ENCODE measurements at regions not wholly inside any gene's neighbourhood (a gene's known extent, or its start where the extent isn't known, plus 50 kb on each side); places are given as distances from the start of the nearest gene placed in this dataset.

GRCh38 chr10:35268323-35268722 lies 68.0 kb upstream of the CCNY start:
- H3K36me3 ChIP-seq (replicated peaks in 1 of 2; ENCODE audit: control insufficient read depth in 1 of 2, insufficient read depth in 2 of 2, low read length in 2 of 2): no peaks in the 10 kb centered on the region
- no peak overlapping the region for H3K4me3 ChIP-seq (replicated peaks in 1 of 3; ENCODE audit: low read depth in 2 of 3, low read length in 3 of 3)
- no peak overlapping the region for H3K4me2 ChIP-seq (replicated peaks; ENCODE audit: extremely low read depth, low read length, poor library complexity, severe bottlenecking)
- no peaks in the 10 kb centered on the region for H3K27me3 ChIP-seq (ENCODE audit: control insufficient read depth in 2 of 2, insufficient read depth in 2 of 2, low read length in 2 of 2)
- TF ChIP-seq CTCF (IDR thresholded peaks at IDR 0.05): no peak
- no peak for DNase-seq
- no peaks in the 10 kb centered on the region for H4K20me1 ChIP-seq (ENCODE audit: insufficient read depth, low read length)
- Mint-ChIP-seq H3K27ac (peak overlapping the region in 1 of 7 donors; percentile 70), H3K36me3 (no peaks in the 10 kb centered on the region), H3K4me1 (peaks cover 10% of the 10 kb centered on the region), H3K9me3 (peaks cover 0 to 2% (median 0%) of the 10 kb centered on the region in 7 donors), H3K27me3 (ENCODE audit: low read depth in 3 of 3) (peaks cover 2 to 9% (median 2%) of the 10 kb centered on the region in 3 donors), H3K4me3 (no peak overlapping the region)
- 78% methylated on average over 3 of the region's 3 CpGs for WGBS (ENCODE audit: insufficient coverage)
- H3K4me1 ChIP-seq (ENCODE audit: control insufficient read depth in 1 of 2, insufficient read depth in 2 of 2, low read length in 2 of 2): peaks cover 6 to 7% of the 10 kb centered on the region in 2 donors
- no peak overlapping the region for H2AFZ ChIP-seq (ENCODE audit: insufficient read depth, low read depth, low read length, poor library complexity, severe bottlenecking)
- H3K27ac ChIP-seq (ENCODE audit: low read depth in 1 of 2, low read length in 2 of 2): no peak overlapping the region
- intact Hi-C loops (cut with micrococcal nuclease): no loop called here
- H3K9me3 ChIP-seq (replicated peaks in 1 of 2; ENCODE audit: control insufficient read depth in 1 of 2, insufficient read depth in 1 of 2, low read length in 2 of 2): no peaks in the 10 kb centered on the region
- H3K9ac ChIP-seq (ENCODE audit: insufficient read depth, low read length, poor library complexity, severe bottlenecking): no peak overlapping the region
- no peaks in the 10 kb centered on the region for H3K79me2 ChIP-seq (ENCODE audit: insufficient read depth, low read length)

GRCh38 chr10:35268791-35269257 lies 67.5 kb upstream of the CCNY start:
- 58% methylated on average over 3 of the region's 4 CpGs for WGBS (ENCODE audit: insufficient coverage)
- H3K27ac Mint-ChIP-seq: no peak overlapping the region
- peaks cover 10% of the 10 kb centered on the region for H3K4me1 Mint-ChIP-seq
- peaks cover 2 to 9% (median 4%) of the 10 kb centered on the region in 3 donors for H3K27me3 Mint-ChIP-seq (ENCODE audit: low read depth in 3 of 3)
- no peak overlapping the region for H3K4me3 Mint-ChIP-seq
- H3K36me3 ChIP-seq (replicated peaks in 1 of 2; ENCODE audit: control insufficient read depth in 1 of 2, insufficient read depth in 2 of 2, low read length in 2 of 2): no peaks in the 10 kb centered on the region
- intact Hi-C loops (cut with micrococcal nuclease): no loop called here
- no peak overlapping the region for H3K9ac ChIP-seq (ENCODE audit: insufficient read depth, low read length, poor library complexity, severe bottlenecking)
- peaks cover 0 to 2% (median 0%) of the 10 kb centered on the region in 7 donors for H3K9me3 Mint-ChIP-seq
- H3K4me3 ChIP-seq (replicated peaks in 1 of 3; ENCODE audit: low read depth in 2 of 3, low read length in 3 of 3): no peak overlapping the region
- H2AFZ ChIP-seq (ENCODE audit: insufficient read depth, low read depth, low read length, poor library complexity, severe bottlenecking): no peak overlapping the region
- no peak for TF ChIP-seq CTCF (IDR thresholded peaks at IDR 0.05)
- H4K20me1 ChIP-seq (ENCODE audit: insufficient read depth, low read length): no peaks in the 10 kb centered on the region
- peaks cover 6 to 7% of the 10 kb centered on the region in 2 donors for H3K4me1 ChIP-seq (ENCODE audit: control insufficient read depth in 1 of 2, insufficient read depth in 2 of 2, low read length in 2 of 2)
- no peak overlapping the region for H3K4me2 ChIP-seq (replicated peaks; ENCODE audit: extremely low read depth, low read length, poor library complexity, severe bottlenecking)
- H3K27ac ChIP-seq (ENCODE audit: low read depth in 1 of 2, low read length in 2 of 2): no peak overlapping the region
- no peaks in the 10 kb centered on the region for H3K9me3 ChIP-seq (replicated peaks in 1 of 2; ENCODE audit: control insufficient read depth in 1 of 2, insufficient read depth in 1 of 2, low read length in 2 of 2)
- H3K36me3 Mint-ChIP-seq: no peaks in the 10 kb centered on the region
- no peaks in the 10 kb centered on the region for H3K27me3 ChIP-seq (ENCODE audit: control insufficient read depth in 2 of 2, insufficient read depth in 2 of 2, low read length in 2 of 2)
- no peak for DNase-seq
- H3K79me2 ChIP-seq (ENCODE audit: insufficient read depth, low read length): no peaks in the 10 kb centered on the region
